GM19438 (cell line): ENCODE measurements at regions not wholly inside any gene's neighbourhood (a gene's known extent, or its start where the extent isn't known, plus 50 kb on each side); places are given as distances from the start of the nearest gene placed in this dataset.

ENCODE experiments used
- ATAC-seq: cut with Tn5 transposase; IDR thresholded peaks from one replicate; pipeline ENCODE4 v1.9.1; 2021; ENCODE audit warnings: low read depth; ENCODE audit not compliant: unreplicated experiment

- ATAC-seq: no peak
Observed at GRCh38 chr5:173793648-173794548, 94.3 kb upstream of the CPEB4 start.

GRCh38 chr5:173794901-173795416 is 93.2 kb upstream of the CPEB4 start:
- ATAC-seq: no peak

- no peak for ATAC-seq
Observed at GRCh38 chr5:173795601-173796000, 92.5 kb upstream of the CPEB4 start.

- no peak for ATAC-seq
Observed at GRCh38 chr5:173796721-173797495, 91.2 kb upstream of the CPEB4 start.

- no peak for ATAC-seq
Observed at GRCh38 chr5:173798127-173798810, 89.9 kb upstream of the CPEB4 start.

- ATAC-seq: no peak
Observed at GRCh38 chr5:173800340-173800739, 87.8 kb upstream of the CPEB4 start.

- no peak for ATAC-seq
Observed at GRCh38 chr5:173801006-173801405, 87.1 kb upstream of the CPEB4 start.

GRCh38 chr5:173802670-173803165 is 85.4 kb upstream of the CPEB4 start:
- ATAC-seq: no peak

- ATAC-seq: no peak
Observed at GRCh38 chr5:173804579-173804978, 83.6 kb upstream of the CPEB4 start.

GRCh38 chr5:173806270-173807035 is 81.7 kb upstream of the CPEB4 start:
- ATAC-seq: no peak

GRCh38 chr5:173807181-173807655 is 80.9 kb upstream of the CPEB4 start:
- ATAC-seq: no peak

- no peak for ATAC-seq
Observed at GRCh38 chr5:173808079-173808808, 79.9 kb upstream of the CPEB4 start.

- no peak for ATAC-seq
Observed at GRCh38 chr5:173809014-173809413, 79.1 kb upstream of the CPEB4 start.

- ATAC-seq: no peak
Observed at GRCh38 chr5:173812811-173813550, 75.2 kb upstream of the CPEB4 start.

- ATAC-seq: no peak
Observed at GRCh38 chr5:173814053-173814452, 74.1 kb upstream of the CPEB4 start.

- no peak for ATAC-seq
Observed at GRCh38 chr5:173815571-173815970, 72.6 kb upstream of the CPEB4 start.

GRCh38 chr5:173816728-173817127 is 71.4 kb upstream of the CPEB4 start:
- ATAC-seq: no peak

GRCh38 chr5:173817561-173817960 is 70.6 kb upstream of the CPEB4 start:
- ATAC-seq: no peak
